GM20431 (cell line): ENCODE measurements at regions not wholly inside any gene's neighbourhood (a gene's known extent, or its start where the extent isn't known, plus 50 kb on each side); places are given as distances from the start of the nearest gene placed in this dataset.

ENCODE experiments used
- in situ Hi-C: fragments of 300-500 bp; cut with MseI, MboI; formaldehyde crosslinking; loops from one replicate; pipeline ENCODE4 v1.15.0; 2020; ENCODE audit warnings: low sequenced_read_pairs; ENCODE audit not compliant: unreplicated experiment

- in situ Hi-C loops, result no loop called here
Observed at GRCh38 chr2:8481463-8482009, 200.3 kb upstream of the ID2 start.

DNA sequence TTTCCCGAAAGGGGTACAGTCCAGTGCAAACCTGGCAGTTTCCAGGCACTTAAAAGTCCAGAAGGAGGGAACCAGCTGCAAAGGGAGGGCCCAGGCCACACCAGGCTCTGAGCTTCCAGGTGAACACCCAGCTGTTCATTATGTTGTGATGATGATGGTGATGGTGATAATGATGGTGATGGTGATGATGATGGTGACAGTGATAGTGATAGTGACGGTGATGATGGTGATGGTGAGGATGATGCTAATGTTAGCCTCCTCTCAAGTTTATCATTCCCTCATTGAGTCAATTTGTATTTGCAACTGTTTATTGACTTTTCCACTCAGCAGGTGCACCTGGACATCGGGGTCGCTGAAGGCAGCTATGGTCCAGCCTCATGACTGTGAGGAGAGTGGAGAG, 199.4 kb upstream of the ID2 start:
- in situ Hi-C loops, result no loop called here

- in situ Hi-C loops, result no loop called here
Observed at GRCh38 chr2:8484502-8485283, 197.2 kb upstream of the ID2 start.

- in situ Hi-C loops, result no loop called here
Observed at GRCh38 chr2:8485736-8486135, 196.1 kb upstream of the ID2 start.

- in situ Hi-C loops, result no loop called here
Observed at GRCh38 chr2:8486141-8486540, 195.7 kb upstream of the ID2 start.

- in situ Hi-C loops, result no loop called here
Observed at GRCh38 chr2:8487461-8487932, 194.4 kb upstream of the ID2 start.

DNA sequence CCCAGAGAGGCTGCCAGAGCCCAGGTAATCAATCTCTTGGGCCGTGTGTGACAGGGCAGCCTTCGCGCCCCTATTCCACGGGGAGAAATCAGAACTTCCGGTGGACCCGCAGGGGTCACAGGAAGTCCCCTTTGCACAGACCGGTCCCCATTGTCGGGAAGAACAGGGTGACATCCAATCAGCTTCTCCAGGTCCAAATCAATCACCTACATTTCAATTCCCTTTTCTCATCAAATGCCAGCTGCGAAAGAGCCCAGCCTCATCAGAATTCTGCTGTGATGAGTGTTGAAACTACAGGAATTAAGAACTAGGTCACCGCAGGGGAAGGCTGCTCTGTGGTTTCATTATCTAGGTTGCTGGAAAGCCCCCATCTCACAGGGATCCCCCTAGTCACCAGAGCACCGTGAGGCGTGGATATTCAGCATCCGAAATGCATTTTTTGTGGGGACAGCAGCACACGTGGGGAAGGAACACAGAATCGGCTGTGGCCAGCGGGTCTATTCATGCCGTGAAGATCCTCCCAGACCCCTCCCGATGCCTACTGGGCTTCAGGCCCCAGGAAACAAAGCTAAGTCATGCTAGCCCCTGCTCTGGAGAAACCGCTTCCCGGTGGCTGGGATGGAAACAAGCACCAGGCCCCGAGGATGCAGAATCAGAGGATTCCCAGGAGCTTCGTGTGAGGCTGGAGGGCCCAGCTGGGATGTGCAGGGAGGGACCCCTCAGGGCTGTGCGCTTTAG, 193.7 kb upstream of the ID2 start:
- in situ Hi-C loops, result no loop called here

GRCh38 chr2:8489221-8489620, 192.6 kb upstream of the ID2 start:
- in situ Hi-C loops, result no loop called here

GRCh38 chr2:8489751-8490150, 192.1 kb upstream of the ID2 start:
- in situ Hi-C loops, result no loop called here

DNA sequence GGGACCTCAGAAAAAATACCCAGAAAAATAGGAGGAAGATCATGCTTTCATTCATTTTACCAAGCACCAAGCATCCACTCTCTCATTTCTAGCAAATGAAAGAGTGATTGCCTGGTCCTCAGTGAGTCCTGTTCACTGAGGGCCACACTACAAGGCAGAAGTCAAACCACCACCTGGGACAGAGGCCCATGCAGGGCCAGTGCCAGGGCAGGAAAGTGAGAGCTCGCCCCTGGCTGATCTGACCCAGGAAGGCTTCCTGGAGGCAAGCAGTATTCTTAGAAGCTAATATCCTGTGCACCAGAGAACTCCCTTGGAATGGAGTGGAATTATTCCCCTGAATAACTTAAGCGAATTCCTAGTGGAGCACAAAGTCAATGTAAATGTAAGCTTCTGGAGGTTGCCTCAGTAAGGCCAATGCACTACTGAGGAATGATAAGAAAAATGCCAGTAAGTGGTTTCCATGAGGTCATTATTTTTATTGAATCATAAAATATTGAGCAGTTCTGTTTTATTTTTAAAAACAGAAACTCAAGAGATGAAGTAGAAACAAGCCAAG, 191.6 kb upstream of the ID2 start:
- in situ Hi-C loops, result no loop called here

DNA sequence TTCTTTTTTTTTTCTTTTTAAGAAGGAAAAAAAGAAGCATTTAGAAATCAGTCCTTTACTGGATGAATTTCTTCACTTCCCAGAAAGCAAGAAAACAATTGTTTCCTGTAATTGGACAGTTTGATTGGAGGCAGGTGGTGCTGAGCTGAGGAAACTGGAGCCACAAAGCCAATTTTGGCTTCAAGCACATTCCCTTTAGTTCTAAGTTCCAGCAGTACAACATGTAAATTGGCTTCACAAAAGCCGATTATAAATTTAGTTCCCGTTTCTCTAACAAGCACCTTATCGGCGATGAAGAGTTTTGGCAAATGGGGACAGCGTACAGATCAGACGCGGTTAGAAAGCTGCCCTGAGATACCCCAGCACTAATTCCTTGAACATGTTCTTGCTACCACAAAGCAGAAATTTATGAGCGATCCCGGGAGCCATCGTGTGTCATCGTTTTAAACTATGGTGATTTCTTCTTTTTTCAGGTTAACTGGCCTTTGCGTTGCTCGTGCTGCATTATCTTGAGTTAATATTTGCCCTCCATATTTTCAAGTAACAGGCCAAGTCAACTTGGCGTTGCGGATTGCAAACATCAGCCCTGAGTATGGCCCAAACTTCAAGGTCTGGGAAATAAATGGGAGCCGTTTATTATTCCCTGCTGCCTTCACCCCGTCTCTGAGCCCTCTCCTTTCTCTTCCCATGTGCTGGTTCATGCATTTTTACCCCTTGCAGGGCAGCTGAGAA, 190.4 kb upstream of the ID2 start:
- in situ Hi-C loops, result no loop called here

DNA sequence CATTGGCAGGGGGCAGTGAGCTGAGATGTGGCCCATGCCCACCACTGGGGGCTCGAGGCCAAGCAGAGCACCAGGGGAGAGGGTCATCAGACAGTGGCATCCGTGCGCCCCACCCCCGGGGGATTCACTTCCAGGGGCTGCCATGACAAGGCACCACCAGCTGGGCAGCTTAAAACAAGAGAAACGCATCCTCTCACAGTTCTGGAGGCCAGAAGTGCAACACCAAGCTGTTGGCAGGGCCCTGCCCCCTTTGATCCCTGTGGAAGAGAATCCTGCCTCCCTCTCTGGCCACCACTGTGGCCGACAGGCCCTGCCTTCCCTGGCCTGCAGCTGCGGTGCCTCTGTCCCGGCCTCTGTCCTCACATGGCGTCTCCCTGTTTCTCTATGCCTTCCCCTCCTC, 187.7 kb upstream of the ID2 start:
- in situ Hi-C loops, result no loop called here

DNA sequence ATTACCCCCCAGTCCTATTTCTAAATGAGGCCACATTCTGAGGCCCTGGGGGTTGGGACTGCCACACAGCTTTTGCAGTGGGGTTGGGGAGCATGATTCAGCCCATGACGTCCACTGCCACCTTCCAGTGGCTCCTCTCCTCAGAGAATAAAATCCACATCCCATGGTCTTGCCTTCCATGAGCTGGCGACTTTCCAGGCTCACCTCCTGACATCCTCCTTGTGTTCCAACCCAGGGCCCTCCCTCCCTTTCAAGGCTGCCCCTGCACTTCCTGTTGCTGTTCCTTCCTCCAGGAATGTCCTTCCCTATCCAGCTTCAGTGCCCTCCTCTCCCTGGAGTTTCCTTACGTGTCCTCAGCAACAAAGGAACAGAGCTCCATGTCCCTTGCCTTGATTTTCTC, 187.3 kb upstream of the ID2 start:
- in situ Hi-C loops, result no loop called here

GRCh38 chr2:8495189-8495989, 186.5 kb upstream of the ID2 start:
- in situ Hi-C loops, result no loop called here

- in situ Hi-C loops, result no loop called here
Observed at GRCh38 chr2:8496079-8496478, 185.8 kb upstream of the ID2 start.

DNA sequence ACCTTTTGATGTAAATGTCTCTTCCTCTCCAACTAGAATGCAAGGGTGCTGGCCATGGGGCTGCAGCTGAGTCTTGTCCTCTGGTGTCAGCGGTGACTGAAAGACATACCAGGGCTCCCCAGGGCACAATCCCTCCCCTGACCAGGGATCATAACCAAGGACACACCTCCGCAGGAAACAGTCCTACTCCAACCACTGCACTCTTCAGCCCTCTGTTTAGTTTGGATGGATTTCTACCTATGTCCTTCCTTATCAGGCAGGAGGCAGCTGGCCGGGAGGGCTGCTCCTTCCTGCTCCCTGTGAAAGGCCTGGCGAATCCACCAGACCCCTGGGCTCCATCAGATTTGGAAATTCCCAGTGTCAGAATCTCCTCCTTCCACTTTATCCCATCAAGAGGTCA, 185.2 kb upstream of the ID2 start:
- in situ Hi-C loops, result no loop called here

DNA sequence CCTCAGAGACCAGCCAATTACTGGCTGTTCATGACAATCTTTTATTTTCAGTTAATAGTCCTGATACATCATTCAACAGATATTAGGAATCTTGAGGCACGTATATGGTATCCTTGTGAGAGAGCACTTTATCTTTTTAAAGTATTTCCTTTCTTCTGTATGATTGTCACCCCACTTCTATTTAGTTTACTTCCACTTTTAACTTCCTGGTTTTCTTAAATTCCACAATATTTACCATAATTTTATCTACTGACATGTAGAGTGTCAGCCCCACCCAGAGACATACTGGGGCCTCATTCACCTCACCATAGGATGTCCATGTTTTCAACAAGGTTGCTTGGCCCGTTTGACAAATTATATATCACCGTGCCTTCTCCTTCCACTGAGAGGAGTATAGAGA, 182.9 kb upstream of the ID2 start:
- in situ Hi-C loops, result no loop called here

GRCh38 chr2:8500124-8501054, 181.5 kb upstream of the ID2 start:
- in situ Hi-C loops, result no loop called here
